ENCODE measurements at regions not wholly inside any gene's neighbourhood (a gene's known extent, or its start where the extent isn't known, plus 50 kb on each side); places are given as distances from the start of the nearest gene placed in this dataset.

- DNase-seq, result no peak
Measured at GRCh38 chr18:56374007-56374655, 264.3 kb downstream of the TXNL1 start.

- no peak for DNase-seq
Measured at GRCh38 chr18:56373601-56374000, 264.8 kb downstream of the TXNL1 start.

- no peak for DNase-seq
Measured at GRCh38 chr18:56368066-56368465, 270.3 kb downstream of the TXNL1 start.

GRCh38 chr18:56358608-56359280 lies 279.6 kb downstream of the TXNL1 start:
- no peak for DNase-seq

GRCh38 chr18:56353663-56354260 lies 284.6 kb downstream of the TXNL1 start:
- no peak for DNase-seq

- DNase-seq, result no peak
Measured at GRCh38 chr18:56351911-56352500, 286.4 kb downstream of the TXNL1 start.

- no peak for DNase-seq
Measured at GRCh38 chr18:56337507-56337906, 300.9 kb downstream of the TXNL1 start.

- no peak for DNase-seq
Measured at GRCh38 chr18:56333839-56334238, 304.6 kb downstream of the TXNL1 start.

- DNase-seq, result no peak
Measured at GRCh38 chr18:56333146-56333545, 305.2 kb downstream of the TXNL1 start.

GRCh38 chr18:56332371-56332770 lies 306.0 kb downstream of the TXNL1 start:
- DNase-seq, result no peak

- DNase-seq, result no peak
Measured at GRCh38 chr18:56330366-56331110, 307.9 kb downstream of the TXNL1 start.

GRCh38 chr18:56329536-56329935 lies 308.9 kb downstream of the TXNL1 start:
- no peak for DNase-seq

- DNase-seq, result no peak
Measured at GRCh38 chr18:56327191-56327885, 311.1 kb downstream of the TXNL1 start.

- no peak for DNase-seq
Measured at GRCh38 chr18:56326336-56327072, 311.9 kb downstream of the TXNL1 start.

- DNase-seq, result no peak
Measured at GRCh38 chr18:56323673-56324072, 314.7 kb downstream of the TXNL1 start.

GRCh38 chr18:56322406-56322805 lies 316.0 kb downstream of the TXNL1 start:
- DNase-seq, result no peak

- DNase-seq, result no peak
Measured at GRCh38 chr18:56321470-56321869, 316.9 kb downstream of the TXNL1 start.

- DNase-seq, result no peak
Measured at GRCh38 chr18:56319953-56320352, 318.4 kb downstream of the TXNL1 start.

GRCh38 chr18:56316727-56317126 lies 321.7 kb downstream of the TXNL1 start:
- DNase-seq, result no peak

GRCh38 chr18:56315363-56315762 lies 323.0 kb downstream of the TXNL1 start:
- no peak for DNase-seq

- no peak for DNase-seq
Measured at GRCh38 chr18:56314396-56314795, 324.0 kb downstream of the TXNL1 start.
